ENCODE measurements at regions not wholly inside any gene's neighbourhood (a gene's known extent, or its start where the extent isn't known, plus 50 kb on each side); places are given as distances from the start of the nearest gene placed in this dataset.

DNA sequence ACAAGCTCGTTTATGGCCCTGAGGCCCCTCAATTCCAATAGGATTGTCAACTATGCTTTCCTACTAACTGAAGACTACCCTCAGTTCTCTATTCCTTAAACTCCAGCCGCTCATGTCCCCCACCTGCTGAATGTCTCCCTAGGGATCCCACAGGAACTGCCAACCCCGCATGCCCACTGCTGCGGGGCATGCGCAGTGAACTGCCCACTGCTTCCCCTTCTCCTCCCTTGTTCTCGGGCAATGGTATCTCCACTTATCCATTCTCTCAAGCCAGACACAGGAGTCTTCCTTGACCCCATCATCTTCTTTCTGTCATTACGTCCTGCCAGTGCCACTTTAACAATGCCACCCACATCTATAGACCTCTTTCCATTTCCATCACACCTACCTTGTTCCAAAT is 90.0 kb downstream of the FGF18 start:
- Histone ChIP-seq H3K4me1 (ENCODE audit: control insufficient read depth in 2 of 2, insufficient read depth in 2 of 2, low read length in 2 of 2) (no peaks in the 10 kb centered on the region), H3K9ac (ENCODE audit: low read depth in 1 of 2, low read length in 2 of 2) (no peak overlapping the region), H3K27ac (ENCODE audit: low read depth in 2 of 2, low read length in 2 of 2) (no peak overlapping the region), H3K36me3 (ENCODE audit: control insufficient read depth in 2 of 2, insufficient read depth in 2 of 2, low read length in 2 of 2) (no peaks in the 10 kb centered on the region), H3K9me3 (ENCODE audit: control insufficient read depth in 2 of 2, low read length in 2 of 2) (no peaks in the 10 kb centered on the region), H3K4me3 (ENCODE audit: low read length in 2 of 2) (no peak overlapping the region), H3K27me3 (ENCODE audit: control insufficient read depth in 2 of 2, insufficient read depth in 2 of 2, low read length in 2 of 2) (no peaks in the 10 kb centered on the region)

DNA sequence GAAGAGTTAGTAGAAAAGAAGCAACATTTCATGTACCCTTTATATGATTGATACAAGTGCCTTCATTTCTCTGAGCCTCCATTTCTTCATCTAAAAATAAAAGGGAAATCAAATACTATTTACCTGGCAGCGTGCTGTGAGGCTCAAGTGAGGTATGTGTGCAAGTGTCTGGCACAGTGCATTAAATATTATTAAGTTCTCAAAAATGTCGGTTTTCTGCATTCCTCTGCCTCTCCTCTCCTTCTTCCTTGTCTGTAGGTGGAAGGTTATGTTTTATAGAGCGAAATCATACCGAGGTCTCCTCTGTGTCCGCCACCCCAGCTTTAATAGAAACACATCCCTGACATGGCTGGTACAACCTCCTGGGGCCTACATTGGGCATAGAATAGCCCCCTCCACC is 93.0 kb downstream of the FGF18 start:
- no peaks in the 10 kb centered on the region for H3K4me1 ChIP-seq (ENCODE audit: control insufficient read depth in 2 of 2, insufficient read depth in 2 of 2, low read length in 2 of 2)
- no peaks in the 10 kb centered on the region for H3K27me3 ChIP-seq (ENCODE audit: control insufficient read depth in 2 of 2, insufficient read depth in 2 of 2, low read length in 2 of 2)
- no peaks in the 10 kb centered on the region for H3K36me3 ChIP-seq (ENCODE audit: control insufficient read depth in 2 of 2, insufficient read depth in 2 of 2, low read length in 2 of 2)
- no peak overlapping the region for H3K27ac ChIP-seq (ENCODE audit: low read depth in 2 of 2, low read length in 2 of 2)
- H3K4me3 ChIP-seq (ENCODE audit: low read length in 2 of 2) = no peak overlapping the region
- H3K9me3 ChIP-seq (ENCODE audit: control insufficient read depth in 2 of 2, low read length in 2 of 2) = no peaks in the 10 kb centered on the region
- no peak overlapping the region for H3K9ac ChIP-seq (ENCODE audit: low read depth in 1 of 2, low read length in 2 of 2)

DNA sequence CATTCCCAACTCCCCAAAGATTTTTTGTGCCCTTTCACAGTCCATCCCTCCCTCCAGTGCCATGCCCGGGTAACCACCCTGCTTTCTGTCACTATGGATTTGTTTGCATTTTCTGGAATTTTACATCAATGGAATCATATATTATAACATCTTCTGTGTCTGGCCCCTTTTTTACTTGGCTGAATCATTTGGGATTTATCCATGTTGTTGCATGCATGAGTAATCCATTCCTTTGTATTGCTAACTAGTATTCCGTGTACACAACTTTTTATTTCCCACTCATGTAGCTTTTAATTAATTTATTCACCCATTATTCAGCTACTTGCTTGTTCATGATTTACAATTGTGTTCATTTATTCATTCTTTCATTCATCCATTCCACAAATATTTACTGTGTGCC is 94.1 kb downstream of the FGF18 start:
- H3K9me3 ChIP-seq (ENCODE audit: control insufficient read depth in 2 of 2, low read length in 2 of 2) = no peaks in the 10 kb centered on the region
- H3K27ac ChIP-seq (ENCODE audit: low read depth in 2 of 2, low read length in 2 of 2) = no peak overlapping the region
- H3K27me3 ChIP-seq (ENCODE audit: control insufficient read depth in 2 of 2, insufficient read depth in 2 of 2, low read length in 2 of 2) = no peaks in the 10 kb centered on the region
- no peak overlapping the region for H3K9ac ChIP-seq (ENCODE audit: low read depth in 1 of 2, low read length in 2 of 2)
- H3K4me3 ChIP-seq (ENCODE audit: low read length in 2 of 2) = no peak overlapping the region
- H3K4me1 ChIP-seq (ENCODE audit: control insufficient read depth in 2 of 2, insufficient read depth in 2 of 2, low read length in 2 of 2) = no peaks in the 10 kb centered on the region
- no peaks in the 10 kb centered on the region for H3K36me3 ChIP-seq (ENCODE audit: control insufficient read depth in 2 of 2, insufficient read depth in 2 of 2, low read length in 2 of 2)

DNA sequence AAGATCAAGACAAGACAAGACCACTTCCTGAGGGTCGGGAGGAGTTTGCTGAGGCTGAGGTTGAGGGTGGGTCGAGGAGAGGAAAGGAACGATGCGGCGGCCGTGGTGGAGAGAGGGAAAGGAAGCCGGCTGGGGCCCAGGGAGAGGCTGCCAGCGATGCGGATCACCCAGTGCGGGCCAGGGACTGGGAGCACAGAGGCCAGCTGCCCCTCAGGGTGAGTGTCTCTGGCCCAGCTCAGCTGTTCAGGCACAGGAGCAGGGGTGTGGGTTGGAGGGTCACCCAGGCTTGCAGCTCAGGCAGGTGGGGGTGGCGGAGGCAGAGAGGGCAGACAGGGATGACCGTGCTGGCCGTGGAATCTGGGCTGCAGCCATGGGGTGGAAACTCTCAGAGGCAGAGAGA is 99.5 kb downstream of the FGF18 start:
- Histone ChIP-seq H3K27me3 (ENCODE audit: control insufficient read depth in 2 of 2, insufficient read depth in 2 of 2, low read length in 2 of 2) (no peaks in the 10 kb centered on the region), H3K9me3 (ENCODE audit: control insufficient read depth in 2 of 2, low read length in 2 of 2) (no peaks in the 10 kb centered on the region), H3K4me1 (ENCODE audit: control insufficient read depth in 2 of 2, insufficient read depth in 2 of 2, low read length in 2 of 2) (no peaks in the 10 kb centered on the region), H3K27ac (ENCODE audit: low read depth in 2 of 2, low read length in 2 of 2) (no peak overlapping the region), H3K4me3 (ENCODE audit: low read length in 2 of 2) (no peak overlapping the region), H3K36me3 (ENCODE audit: control insufficient read depth in 2 of 2, insufficient read depth in 2 of 2, low read length in 2 of 2) (no peaks in the 10 kb centered on the region), H3K9ac (ENCODE audit: low read depth in 1 of 2, low read length in 2 of 2) (no peak overlapping the region)

DNA sequence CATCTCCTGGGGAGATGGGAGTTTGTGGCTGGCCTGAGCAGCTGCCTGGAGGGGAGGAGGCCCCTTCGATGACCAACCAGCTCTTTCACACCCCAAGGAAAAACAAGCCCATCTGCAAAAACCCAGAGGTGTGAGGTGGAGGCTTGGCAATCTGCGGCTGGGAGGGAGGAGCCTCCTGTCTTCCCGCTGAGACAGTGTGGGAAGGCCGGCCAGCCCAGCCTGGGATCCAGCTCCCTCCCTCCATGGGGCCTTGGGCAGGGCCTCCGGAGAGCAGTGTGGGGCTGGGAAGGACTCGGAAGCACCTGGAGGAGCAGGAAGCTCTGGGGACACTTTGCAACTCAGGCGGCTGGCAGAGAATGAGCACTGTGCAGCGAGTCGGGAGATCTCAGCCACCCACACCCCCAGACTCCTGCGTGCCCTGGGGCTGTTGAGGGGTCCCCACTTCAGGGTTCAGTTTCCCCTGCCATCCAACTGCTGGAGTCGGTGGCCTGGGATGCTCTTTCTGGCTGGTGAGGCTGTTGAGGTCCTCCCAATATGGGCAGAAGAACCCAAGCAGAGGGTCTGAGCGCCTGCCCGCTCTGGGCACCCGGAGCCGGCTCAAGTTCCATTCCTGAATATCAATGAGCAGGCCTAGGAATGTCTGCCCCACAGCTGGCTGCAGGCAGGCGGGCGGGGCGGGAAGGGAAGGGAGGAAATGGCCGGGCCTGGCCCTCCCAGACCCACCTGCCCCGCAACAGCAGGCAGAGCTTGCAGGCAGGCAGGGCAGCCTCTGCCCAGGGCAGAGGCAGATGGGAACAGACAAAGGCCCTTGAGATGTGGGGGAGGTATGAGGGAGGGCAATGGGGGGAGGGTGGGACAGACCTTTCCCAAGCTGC is 101.1 kb downstream of the FGF18 start:
- no peak overlapping the region for H3K9ac ChIP-seq (ENCODE audit: low read depth in 1 of 2, low read length in 2 of 2)
- H3K36me3 ChIP-seq (ENCODE audit: control insufficient read depth in 2 of 2, insufficient read depth in 2 of 2, low read length in 2 of 2) = no peaks in the 10 kb centered on the region
- H3K4me3 ChIP-seq (ENCODE audit: low read length in 2 of 2) = no peak overlapping the region
- H3K4me1 ChIP-seq (ENCODE audit: control insufficient read depth in 2 of 2, insufficient read depth in 2 of 2, low read length in 2 of 2) = no peaks in the 10 kb centered on the region
- H3K9me3 ChIP-seq (ENCODE audit: control insufficient read depth in 2 of 2, low read length in 2 of 2) = no peaks in the 10 kb centered on the region
- H3K27ac ChIP-seq (ENCODE audit: low read depth in 2 of 2, low read length in 2 of 2) = no peak overlapping the region
- no peaks in the 10 kb centered on the region for H3K27me3 ChIP-seq (ENCODE audit: control insufficient read depth in 2 of 2, insufficient read depth in 2 of 2, low read length in 2 of 2)

DNA sequence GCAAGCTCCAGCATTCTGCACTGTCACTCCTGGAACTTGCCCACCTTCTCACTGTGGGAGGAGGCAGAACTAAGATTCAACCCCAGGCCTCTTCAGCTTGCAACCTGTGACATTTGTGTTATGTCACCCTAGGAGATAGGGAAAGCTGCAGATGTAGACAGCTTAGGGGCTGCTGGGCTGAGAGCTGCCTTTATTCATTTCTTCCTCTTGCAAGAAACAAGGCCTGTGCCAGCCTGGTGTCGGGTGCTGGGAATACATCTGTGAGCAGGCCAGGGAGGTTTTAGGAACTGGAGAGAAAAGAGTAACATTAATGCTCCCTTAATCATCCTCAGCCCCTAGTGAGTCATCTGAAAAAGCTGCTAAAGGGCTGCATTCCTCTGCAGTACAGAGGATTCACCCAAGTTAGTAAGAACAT is 101.8 kb downstream of the FGF18 start:
- no peak overlapping the region for H3K9ac ChIP-seq (ENCODE audit: low read depth in 1 of 2, low read length in 2 of 2)
- H3K36me3 ChIP-seq (ENCODE audit: control insufficient read depth in 2 of 2, insufficient read depth in 2 of 2, low read length in 2 of 2) = no peaks in the 10 kb centered on the region
- H3K4me1 ChIP-seq (ENCODE audit: control insufficient read depth in 2 of 2, insufficient read depth in 2 of 2, low read length in 2 of 2) = no peaks in the 10 kb centered on the region
- no peak overlapping the region for H3K27ac ChIP-seq (ENCODE audit: low read depth in 2 of 2, low read length in 2 of 2)
- no peaks in the 10 kb centered on the region for H3K27me3 ChIP-seq (ENCODE audit: control insufficient read depth in 2 of 2, insufficient read depth in 2 of 2, low read length in 2 of 2)
- H3K4me3 ChIP-seq (ENCODE audit: low read length in 2 of 2) = no peak overlapping the region
- no peaks in the 10 kb centered on the region for H3K9me3 ChIP-seq (ENCODE audit: control insufficient read depth in 2 of 2, low read length in 2 of 2)

DNA sequence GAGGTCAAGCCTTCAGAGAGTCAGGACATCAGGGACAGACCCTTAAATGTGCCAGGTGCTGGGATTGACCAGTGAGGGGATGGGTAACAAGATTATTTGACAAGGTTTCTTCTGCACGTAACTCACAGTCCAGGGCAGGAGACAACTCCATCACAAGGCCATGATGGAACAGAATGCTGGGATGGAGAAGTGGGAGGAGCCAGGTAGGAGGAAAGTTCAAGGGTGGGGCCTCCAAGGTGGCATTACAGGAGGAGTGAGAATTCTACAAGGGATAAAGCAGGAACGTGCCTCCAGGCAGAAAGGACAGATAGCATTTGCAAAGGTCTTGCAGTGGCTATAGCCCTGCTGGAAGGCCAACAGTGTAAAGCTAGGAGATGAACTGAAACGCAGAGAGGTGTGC is 102.2 kb downstream of the FGF18 start:
- Histone ChIP-seq H3K9me3 (ENCODE audit: control insufficient read depth in 2 of 2, low read length in 2 of 2) (no peaks in the 10 kb centered on the region), H3K27me3 (ENCODE audit: control insufficient read depth in 2 of 2, insufficient read depth in 2 of 2, low read length in 2 of 2) (no peaks in the 10 kb centered on the region), H3K36me3 (ENCODE audit: control insufficient read depth in 2 of 2, insufficient read depth in 2 of 2, low read length in 2 of 2) (no peaks in the 10 kb centered on the region), H3K4me3 (ENCODE audit: low read length in 2 of 2) (no peak overlapping the region), H3K9ac (ENCODE audit: low read depth in 1 of 2, low read length in 2 of 2) (no peak overlapping the region), H3K27ac (ENCODE audit: low read depth in 2 of 2, low read length in 2 of 2) (no peak overlapping the region), H3K4me1 (ENCODE audit: control insufficient read depth in 2 of 2, insufficient read depth in 2 of 2, low read length in 2 of 2) (no peaks in the 10 kb centered on the region)

DNA sequence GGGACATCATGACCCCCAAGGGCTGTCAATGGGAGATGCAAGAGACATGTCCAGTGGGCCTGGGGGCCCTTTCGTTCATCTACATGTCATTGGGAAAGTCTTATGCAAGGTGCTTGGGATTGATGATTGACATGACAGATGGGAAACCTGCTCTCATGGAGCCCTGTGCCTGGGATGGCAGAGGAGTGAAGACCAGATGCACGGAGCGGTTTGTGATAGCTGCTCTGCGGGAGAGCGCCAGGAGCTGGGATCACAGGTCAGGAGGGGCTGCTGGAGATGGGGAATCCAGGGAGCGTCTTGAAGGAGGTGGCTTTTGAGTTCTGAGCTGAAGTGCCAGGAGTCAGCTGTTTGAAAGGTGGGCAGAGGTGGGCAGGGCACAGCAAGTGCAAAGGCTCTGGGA is 104.3 kb downstream of the FGF18 start:
- Histone ChIP-seq H3K27ac (ENCODE audit: low read depth in 2 of 2, low read length in 2 of 2) (no peak overlapping the region), H3K4me3 (ENCODE audit: low read length in 2 of 2) (no peak overlapping the region)

DNA sequence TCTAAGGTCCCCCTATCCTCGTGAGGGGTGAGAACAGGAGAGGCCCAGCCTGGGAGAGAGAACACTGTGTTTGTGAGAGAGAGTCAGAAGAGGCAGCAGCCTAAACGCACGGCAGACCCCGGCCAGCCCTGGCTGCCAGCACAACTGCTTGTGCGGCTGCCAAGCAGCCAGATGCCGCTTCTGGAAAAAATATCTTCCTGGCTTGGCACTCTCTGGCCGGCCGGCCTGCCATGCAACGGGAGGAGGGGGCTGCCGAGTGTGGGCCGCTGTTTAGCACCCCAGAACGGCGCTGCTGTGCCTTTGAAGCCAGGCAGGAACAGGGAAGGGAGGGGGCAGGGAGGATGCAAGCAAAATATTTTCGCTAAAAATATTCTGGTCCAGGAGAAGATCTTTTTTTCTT is 105.0 kb downstream of the FGF18 start:
- H3K4me3 ChIP-seq (ENCODE audit: low read length in 2 of 2) = no peak overlapping the region
- no peak overlapping the region for H3K9ac ChIP-seq (ENCODE audit: low read depth in 1 of 2, low read length in 2 of 2)
- no peak overlapping the region for H3K27ac ChIP-seq (ENCODE audit: low read depth in 2 of 2, low read length in 2 of 2)
- H3K27me3 ChIP-seq (ENCODE audit: control insufficient read depth in 2 of 2, insufficient read depth in 2 of 2, low read length in 2 of 2) = no peaks in the 10 kb centered on the region
- H3K9me3 ChIP-seq (ENCODE audit: control insufficient read depth in 2 of 2, low read length in 2 of 2) = no peaks in the 10 kb centered on the region
- no peaks in the 10 kb centered on the region for H3K36me3 ChIP-seq (ENCODE audit: control insufficient read depth in 2 of 2, insufficient read depth in 2 of 2, low read length in 2 of 2)
- H3K4me1 ChIP-seq (ENCODE audit: control insufficient read depth in 2 of 2, insufficient read depth in 2 of 2, low read length in 2 of 2) = no peaks in the 10 kb centered on the region

More for the DNA sequence above, 104.3 kb downstream of the FGF18 start:
- Histone ChIP-seq H3K27me3 (ENCODE audit: control insufficient read depth in 2 of 2, insufficient read depth in 2 of 2, low read length in 2 of 2) (no peaks in the 10 kb centered on the region), H3K9ac (ENCODE audit: low read depth in 1 of 2, low read length in 2 of 2) (no peak overlapping the region), H3K36me3 (ENCODE audit: control insufficient read depth in 2 of 2, insufficient read depth in 2 of 2, low read length in 2 of 2) (no peaks in the 10 kb centered on the region), H3K9me3 (ENCODE audit: control insufficient read depth in 2 of 2, low read length in 2 of 2) (no peaks in the 10 kb centered on the region), H3K4me1 (ENCODE audit: control insufficient read depth in 2 of 2, insufficient read depth in 2 of 2, low read length in 2 of 2) (no peaks in the 10 kb centered on the region)

DNA sequence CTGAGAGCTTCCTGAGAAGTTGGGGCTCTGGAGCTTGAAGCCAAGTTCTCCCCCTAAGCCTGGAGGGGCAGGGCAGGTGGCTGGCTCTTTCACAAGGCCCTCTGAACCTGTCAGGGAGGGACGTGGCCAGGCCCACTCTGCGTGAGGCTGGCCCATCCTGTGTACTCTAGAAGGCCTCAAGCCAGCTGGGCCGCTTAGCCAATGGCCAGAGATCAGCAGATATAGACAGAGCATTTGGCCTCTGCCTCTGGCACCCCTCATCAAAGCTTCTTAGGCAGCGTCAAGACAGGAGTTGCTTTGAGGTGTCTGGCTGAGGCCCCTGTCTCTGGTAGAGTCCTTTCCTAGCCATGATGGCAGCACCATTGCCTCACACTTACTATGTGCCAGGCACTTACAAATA is 105.6 kb downstream of the FGF18 start:
- Histone ChIP-seq H3K9me3 (ENCODE audit: control insufficient read depth in 2 of 2, low read length in 2 of 2) (no peaks in the 10 kb centered on the region), H3K4me1 (ENCODE audit: control insufficient read depth in 2 of 2, insufficient read depth in 2 of 2, low read length in 2 of 2) (no peaks in the 10 kb centered on the region), H3K36me3 (ENCODE audit: control insufficient read depth in 2 of 2, insufficient read depth in 2 of 2, low read length in 2 of 2) (no peaks in the 10 kb centered on the region), H3K27ac (ENCODE audit: low read depth in 2 of 2, low read length in 2 of 2) (no peak overlapping the region), H3K27me3 (ENCODE audit: control insufficient read depth in 2 of 2, insufficient read depth in 2 of 2, low read length in 2 of 2) (no peaks in the 10 kb centered on the region), H3K9ac (ENCODE audit: low read depth in 1 of 2, low read length in 2 of 2) (no peak overlapping the region), H3K4me3 (ENCODE audit: low read length in 2 of 2) (no peak overlapping the region)
